ENCODE measurements at regions not wholly inside any gene's neighbourhood (a gene's known extent, or its start where the extent isn't known, plus 50 kb on each side); places are given as distances from the start of the nearest gene placed in this dataset.
A peak's percentile ranks its signal among the peaks of the same experiment; 100 is the strongest.

DNA sequence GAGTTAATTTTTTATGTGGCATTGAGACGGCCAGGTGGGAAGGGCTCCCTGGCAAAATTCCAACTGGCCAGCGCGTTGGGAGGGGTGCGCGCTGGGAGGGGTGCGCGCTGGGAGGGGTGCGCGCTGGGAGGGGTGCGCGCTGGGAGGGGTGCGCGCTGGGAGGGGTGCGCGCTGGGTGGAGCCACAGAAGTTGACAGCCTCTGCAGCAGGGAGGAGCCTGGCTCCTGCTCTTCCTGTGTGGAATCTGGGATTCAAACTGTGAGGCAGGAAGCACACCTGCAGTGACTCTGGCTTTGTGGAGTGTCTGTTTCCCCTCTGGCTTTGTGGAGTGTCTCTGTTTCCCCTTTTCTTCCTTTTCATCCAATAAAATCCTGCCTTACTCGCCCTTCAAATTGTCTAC lies 147.9 kb upstream of the CBLN2 start:
- no peak for DNase-seq (ENCODE audit: low spot score in 2 of 2)
- peaks cover 9% of the 10 kb centered on the region for H3K4me1 ChIP-seq
- peak overlapping the region; percentile 25 for H3K4me3 ChIP-seq

DNA sequence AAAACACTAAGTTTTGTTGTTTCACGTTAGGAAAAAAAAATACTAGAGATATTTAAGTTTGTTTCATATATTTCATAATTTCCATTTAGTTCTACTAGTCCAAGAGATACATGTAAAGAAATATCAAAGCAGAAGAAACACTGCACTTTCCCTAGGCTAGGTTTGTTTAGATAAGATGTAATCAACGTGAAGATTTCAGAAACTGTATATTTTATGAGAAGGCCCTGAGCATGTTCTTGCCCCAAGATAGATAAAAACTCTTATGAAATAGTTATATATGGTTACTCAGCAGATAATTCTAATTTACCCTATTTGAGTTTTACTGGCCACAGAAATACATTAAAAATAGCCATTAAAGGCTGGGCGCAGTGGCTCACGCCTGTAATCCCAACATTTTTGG lies 143.6 kb upstream of the CBLN2 start:
- no peak overlapping the region for H3K4me3 ChIP-seq
- DNase-seq (ENCODE audit: low spot score in 2 of 2) = no peak
- TF ChIP-seq POLR2AphosphoS5 (IDR thresholded peaks at IDR 0.05) (no peak), EP300 (IDR thresholded peaks at IDR 0.05) (no peak), POLR2A (IDR thresholded peaks at IDR 0.05) (no peak)
- TF ChIP-seq, protein P1, sequence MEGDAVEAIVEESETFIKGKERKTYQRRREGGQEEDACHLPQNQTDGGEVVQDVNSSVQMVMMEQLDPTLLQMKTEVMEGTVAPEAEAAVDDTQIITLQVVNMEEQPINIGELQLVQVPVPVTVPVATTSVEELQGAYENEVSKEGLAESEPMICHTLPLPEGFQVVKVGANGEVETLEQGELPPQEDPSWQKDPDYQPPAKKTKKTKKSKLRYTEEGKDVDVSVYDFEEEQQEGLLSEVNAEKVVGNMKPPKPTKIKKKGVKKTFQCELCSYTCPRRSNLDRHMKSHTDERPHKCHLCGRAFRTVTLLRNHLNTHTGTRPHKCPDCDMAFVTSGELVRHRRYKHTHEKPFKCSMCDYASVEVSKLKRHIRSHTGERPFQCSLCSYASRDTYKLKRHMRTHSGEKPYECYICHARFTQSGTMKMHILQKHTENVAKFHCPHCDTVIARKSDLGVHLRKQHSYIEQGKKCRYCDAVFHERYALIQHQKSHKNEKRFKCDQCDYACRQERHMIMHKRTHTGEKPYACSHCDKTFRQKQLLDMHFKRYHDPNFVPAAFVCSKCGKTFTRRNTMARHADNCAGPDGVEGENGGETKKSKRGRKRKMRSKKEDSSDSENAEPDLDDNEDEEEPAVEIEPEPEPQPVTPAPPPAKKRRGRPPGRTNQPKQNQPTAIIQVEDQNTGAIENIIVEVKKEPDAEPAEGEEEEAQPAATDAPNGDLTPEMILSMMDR (IDR thresholded peaks at IDR 0.05) = no peak
- 78% methylated on average over 4 of the region's 4 CpGs for WGBS
- no peaks in the 10 kb centered on the region for H3K27me3 ChIP-seq
- no peak overlapping the region for H3K27ac ChIP-seq
- H3K4me1 ChIP-seq = peaks cover 9% of the 10 kb centered on the region
- H3K9me3 ChIP-seq = no peaks in the 10 kb centered on the region
- H3K36me3 ChIP-seq = no peaks in the 10 kb centered on the region

More for the DNA sequence above, 147.9 kb upstream of the CBLN2 start:
- H3K27me3 ChIP-seq = no peaks in the 10 kb centered on the region
- WGBS = 1% methylated on average over 16 of the region's 16 CpGs
- no peaks in the 10 kb centered on the region for H3K36me3 ChIP-seq
- H3K27ac ChIP-seq = no peak overlapping the region
- H3K9me3 ChIP-seq = no peaks in the 10 kb centered on the region
- TF ChIP-seq POLR2AphosphoS5 (IDR thresholded peaks at IDR 0.05) (no peak), POLR2A (IDR thresholded peaks at IDR 0.05) (no peak), EP300 (IDR thresholded peaks at IDR 0.05) (no peak)
- TF ChIP-seq, protein P1 (IDR thresholded peaks at IDR 0.05) = no peak

DNA sequence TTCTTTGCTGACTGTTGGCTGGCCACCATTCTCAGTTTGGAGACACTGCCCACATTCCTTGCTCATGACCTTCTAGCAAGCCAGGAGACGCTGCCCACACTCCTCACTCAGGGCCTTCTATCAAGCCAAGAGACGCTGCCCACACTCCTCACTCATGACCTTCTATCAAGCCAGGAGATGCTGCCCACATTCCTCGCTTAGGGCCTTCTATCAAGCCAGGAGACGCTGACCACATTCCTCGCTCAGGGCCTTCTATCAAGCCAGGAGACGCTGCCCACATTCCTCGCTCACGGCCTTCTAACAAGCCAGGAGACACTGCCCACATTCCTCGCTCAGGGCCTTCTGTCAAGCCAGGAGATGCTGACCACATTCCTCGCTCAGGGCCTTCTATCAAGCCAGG lies 131.3 kb upstream of the CBLN2 start:
- 75% methylated on average over 10 of the region's 10 CpGs for WGBS
- TF ChIP-seq, protein P1 (IDR thresholded peaks at IDR 0.05) = no peak
- TF ChIP-seq EP300 (IDR thresholded peaks at IDR 0.05) (no peak), POLR2A (IDR thresholded peaks at IDR 0.05) (no peak), POLR2AphosphoS5 (IDR thresholded peaks at IDR 0.05) (no peak)
- H3K36me3 ChIP-seq = no peaks in the 10 kb centered on the region
- H3K27me3 ChIP-seq = peaks cover 4% of the 10 kb centered on the region
- H3K4me3 ChIP-seq = no peak overlapping the region
- H3K27ac ChIP-seq = no peak overlapping the region
- no peaks in the 10 kb centered on the region for H3K4me1 ChIP-seq
- H3K9me3 ChIP-seq = no peaks in the 10 kb centered on the region
- DNase-seq (ENCODE audit: low spot score in 2 of 2) = no peak

DNA sequence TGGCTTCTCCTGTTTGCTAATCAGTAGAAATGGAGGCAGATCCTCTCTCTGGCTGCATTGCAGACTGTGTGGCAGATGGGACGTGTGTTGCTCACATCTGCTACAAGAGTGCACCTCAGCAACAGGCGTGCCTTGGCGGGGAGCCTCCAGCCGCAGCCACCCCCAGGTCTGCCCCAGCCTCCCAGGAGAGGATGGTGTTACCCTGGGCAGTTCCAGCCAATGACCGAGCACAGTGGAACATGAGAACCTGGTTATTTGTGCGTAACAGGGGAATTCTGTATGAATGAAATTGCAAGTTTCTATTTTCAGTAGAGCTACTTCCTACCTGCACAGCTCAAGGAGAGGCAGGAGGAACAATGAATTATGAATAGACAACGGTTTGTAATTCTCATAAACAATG lies 130.6 kb upstream of the CBLN2 start:
- H3K27me3 ChIP-seq = peaks cover 4% of the 10 kb centered on the region
- DNase-seq (ENCODE audit: low spot score in 2 of 2) = no peak
- H3K27ac ChIP-seq = no peak overlapping the region
- H3K36me3 ChIP-seq = no peaks in the 10 kb centered on the region
- H3K4me1 ChIP-seq = no peaks in the 10 kb centered on the region
- TF ChIP-seq, protein P1 (IDR thresholded peaks at IDR 0.05) = no peak
- no peak for TF ChIP-seq POLR2A (IDR thresholded peaks at IDR 0.05)
- TF ChIP-seq EP300 (IDR thresholded peaks at IDR 0.05) = no peak
- TF ChIP-seq POLR2AphosphoS5 (IDR thresholded peaks at IDR 0.05) = no peak
- H3K4me3 ChIP-seq = no peak overlapping the region
- 53% methylated on average over 7 of the region's 7 CpGs for WGBS
- no peaks in the 10 kb centered on the region for H3K9me3 ChIP-seq

DNA sequence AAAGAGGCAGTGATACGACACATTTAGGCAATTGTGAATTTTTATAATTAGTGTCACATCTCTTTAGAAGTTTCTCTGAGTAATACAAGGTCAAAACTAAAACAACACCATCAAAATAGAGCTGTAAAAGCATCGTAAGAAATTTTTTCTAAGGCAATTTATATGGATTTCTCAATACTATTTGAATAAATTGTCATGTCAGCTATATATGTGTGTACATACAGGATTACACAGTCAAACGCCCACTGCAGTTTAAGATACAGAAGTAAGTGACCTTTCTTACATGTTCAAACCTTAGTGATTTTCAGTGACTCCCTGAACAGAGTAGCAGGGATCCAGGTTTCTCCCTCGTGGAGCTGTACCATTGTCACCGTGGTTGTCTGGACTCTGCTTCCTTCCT lies 129.1 kb upstream of the CBLN2 start:
- no peaks in the 10 kb centered on the region for H3K4me1 ChIP-seq
- H3K9me3 ChIP-seq = no peaks in the 10 kb centered on the region
- no peak overlapping the region for H3K4me3 ChIP-seq
- no peak overlapping the region for H3K27ac ChIP-seq
- H3K27me3 ChIP-seq = peaks cover 4% of the 10 kb centered on the region
- TF ChIP-seq POLR2AphosphoS5 (IDR thresholded peaks at IDR 0.05) = no peak
- no peak for DNase-seq (ENCODE audit: low spot score in 2 of 2)
- 46% methylated on average over 5 of the region's 5 CpGs for WGBS
- no peaks in the 10 kb centered on the region for H3K36me3 ChIP-seq

Measured in suprapubic skin (tissue), 4 donors.